Panc1 (cell line): ENCODE measurements at regions not wholly inside any gene's neighbourhood (a gene's known extent, or its start where the extent isn't known, plus 50 kb on each side); places are given as distances from the start of the nearest gene placed in this dataset.
"Not testable (repeated sequence)": the region's sequence is repeated elsewhere in the genome, so short reads cannot be mapped to it uniquely, and the experiment has no call there.

Source experiments
- POLR2AphosphoS5 ChIP-seq: IDR thresholded peaks from 2 replicates; pipeline ENCODE4 v1.6.1; 2012; ENCODE audit warnings: mild to moderate bottlenecking, low read depth, low read length, moderate library complexity
- REST ChIP-seq, 2 experiments: IDR thresholded peaks; 2 replicates each; pipeline ENCODE4 v1.6.1; 2011 to 2012; ENCODE audit warnings: low read depth in 2 of 2, control low read depth in 1 of 2, low read length in 1 of 2, mild to moderate bottlenecking in 1 of 2, moderate library complexity in 1 of 2; ENCODE audit not compliant: insufficient read depth in 1 of 2
- TF ChIP-seq, protein P1 (sequence below): fragments of 450-650 bp; IDR thresholded peaks from 2 replicates; pipeline ENCODE4 v1.5.1; 2017; ENCODE audit warnings: mild to moderate bottlenecking

- not testable (repeated sequence) for TF ChIP-seq REST (IDR thresholded peaks at IDR 0.05; ENCODE audit: insufficient read depth in 1 of 2, low read depth in 2 of 2, low read length in 1 of 2); POLR2AphosphoS5
- TF ChIP-seq, protein P1, sequence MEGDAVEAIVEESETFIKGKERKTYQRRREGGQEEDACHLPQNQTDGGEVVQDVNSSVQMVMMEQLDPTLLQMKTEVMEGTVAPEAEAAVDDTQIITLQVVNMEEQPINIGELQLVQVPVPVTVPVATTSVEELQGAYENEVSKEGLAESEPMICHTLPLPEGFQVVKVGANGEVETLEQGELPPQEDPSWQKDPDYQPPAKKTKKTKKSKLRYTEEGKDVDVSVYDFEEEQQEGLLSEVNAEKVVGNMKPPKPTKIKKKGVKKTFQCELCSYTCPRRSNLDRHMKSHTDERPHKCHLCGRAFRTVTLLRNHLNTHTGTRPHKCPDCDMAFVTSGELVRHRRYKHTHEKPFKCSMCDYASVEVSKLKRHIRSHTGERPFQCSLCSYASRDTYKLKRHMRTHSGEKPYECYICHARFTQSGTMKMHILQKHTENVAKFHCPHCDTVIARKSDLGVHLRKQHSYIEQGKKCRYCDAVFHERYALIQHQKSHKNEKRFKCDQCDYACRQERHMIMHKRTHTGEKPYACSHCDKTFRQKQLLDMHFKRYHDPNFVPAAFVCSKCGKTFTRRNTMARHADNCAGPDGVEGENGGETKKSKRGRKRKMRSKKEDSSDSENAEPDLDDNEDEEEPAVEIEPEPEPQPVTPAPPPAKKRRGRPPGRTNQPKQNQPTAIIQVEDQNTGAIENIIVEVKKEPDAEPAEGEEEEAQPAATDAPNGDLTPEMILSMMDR = not testable (repeated sequence)
These were observed 491.4 kb upstream of the SMIM31 start for GRCh38 chr4:164262508-164262907.
